GM21528 (cell line): ENCODE measurements at regions not wholly inside any gene's neighbourhood (a gene's known extent, or its start where the extent isn't known, plus 50 kb on each side); places are given as distances from the start of the nearest gene placed in this dataset.

Experiments used
- ATAC-seq: cut with Tn5 transposase; IDR thresholded peaks from one replicate; pipeline ENCODE4 v1.9.1; 2021; ENCODE audit warnings: mild to moderate bottlenecking, moderate library complexity; ENCODE audit not compliant: unreplicated experiment, low FRiP score

DNA sequence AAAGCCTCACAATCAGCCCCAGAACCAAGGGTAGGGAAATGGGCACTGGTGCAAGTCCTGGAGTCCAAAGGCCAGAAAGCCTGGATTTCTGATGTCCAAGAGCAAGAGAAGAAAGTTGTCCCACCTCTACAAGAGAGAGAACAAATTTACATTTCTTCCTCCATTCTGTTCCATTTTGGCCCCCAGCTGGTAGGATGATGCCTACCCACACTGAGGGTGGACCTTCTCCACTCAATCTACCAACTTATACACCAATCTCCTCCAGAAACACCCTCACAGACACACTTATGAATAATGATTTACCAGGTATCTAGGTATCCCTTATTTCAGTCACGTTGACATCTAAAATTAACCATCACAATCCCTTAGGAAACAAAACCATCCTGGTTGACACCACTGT is 367.8 kb upstream of the GRIA3 start:
- ATAC-seq = no peak

DNA sequence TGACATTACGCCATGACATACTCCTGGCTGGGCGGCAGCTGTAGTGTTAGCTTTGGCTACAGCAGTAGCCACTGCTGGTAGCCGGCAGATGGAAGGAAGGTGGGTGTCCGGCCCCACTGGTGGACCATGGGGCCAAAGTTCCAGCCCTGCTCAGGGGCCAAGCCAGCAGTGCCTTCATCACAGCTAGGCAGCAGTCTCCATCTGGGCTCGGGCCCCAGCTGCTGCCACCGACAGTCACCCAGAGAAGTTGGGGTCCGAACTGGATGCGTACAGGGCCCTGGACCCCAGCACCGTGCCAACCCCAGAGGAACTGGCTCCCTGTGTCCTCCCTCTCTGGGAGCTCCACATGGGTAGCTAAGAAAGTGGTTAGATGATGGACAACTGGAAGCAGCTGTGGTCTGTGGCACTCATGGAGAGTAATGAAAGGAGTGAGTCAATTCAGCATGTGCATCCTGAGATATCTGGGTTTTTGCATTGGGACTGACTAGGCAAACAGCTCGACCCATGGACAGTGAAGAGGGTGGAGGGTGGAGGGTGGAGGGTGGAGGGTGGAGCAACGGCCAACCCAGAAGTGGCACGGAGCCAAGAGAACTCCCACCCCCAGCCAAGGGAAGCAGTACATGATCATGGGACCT is 366.6 kb upstream of the GRIA3 start:
- ATAC-seq = no peak

- ATAC-seq = no peak
Measured at GRCh38 chrX:122818068-122818467, 366.0 kb upstream of the GRIA3 start.

- no peak for ATAC-seq
Measured at GRCh38 chrX:122833230-122833629, 350.8 kb upstream of the GRIA3 start.

- no peak for ATAC-seq
Measured at GRCh38 chrX:122835886-122836285, 348.2 kb upstream of the GRIA3 start.

DNA sequence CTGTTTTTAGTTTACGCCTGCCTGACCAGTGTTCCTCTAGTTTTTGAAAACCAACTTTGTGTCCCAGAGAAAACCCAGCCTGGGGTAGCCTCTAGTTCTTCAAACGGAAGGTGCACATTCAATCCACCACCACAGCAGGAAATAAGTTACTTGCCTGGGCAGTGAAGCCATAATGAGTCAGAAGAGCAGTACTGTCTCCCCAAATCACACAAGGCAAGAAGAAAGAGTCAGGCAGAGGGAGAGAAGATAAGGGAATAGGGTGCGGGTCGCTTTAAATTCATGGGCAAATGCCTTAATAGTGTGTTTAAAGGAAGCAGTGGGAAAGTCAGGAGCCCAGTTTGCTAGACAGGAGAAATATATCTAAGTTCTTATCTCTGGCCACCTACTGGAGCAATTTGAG is 333.8 kb upstream of the GRIA3 start:
- no peak for ATAC-seq

DNA sequence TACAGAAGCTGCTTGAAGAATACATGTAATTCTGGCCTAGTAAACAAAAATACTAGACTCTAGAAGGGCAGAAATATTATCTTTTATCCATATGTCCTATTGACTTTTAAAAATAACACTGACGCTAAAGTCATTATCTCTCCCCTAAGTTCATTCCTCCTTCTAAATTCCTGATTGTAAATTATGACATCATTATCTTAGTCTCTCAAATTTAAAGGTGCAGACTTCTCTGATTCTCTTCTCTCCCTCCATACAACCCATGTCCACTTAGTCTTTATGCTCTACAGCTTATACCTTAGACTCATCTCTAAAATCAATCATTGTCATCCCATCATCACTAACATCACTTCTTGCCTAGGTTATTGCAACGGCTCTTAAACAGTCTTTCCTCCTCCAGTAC is 327.9 kb upstream of the GRIA3 start:
- no peak for ATAC-seq

DNA sequence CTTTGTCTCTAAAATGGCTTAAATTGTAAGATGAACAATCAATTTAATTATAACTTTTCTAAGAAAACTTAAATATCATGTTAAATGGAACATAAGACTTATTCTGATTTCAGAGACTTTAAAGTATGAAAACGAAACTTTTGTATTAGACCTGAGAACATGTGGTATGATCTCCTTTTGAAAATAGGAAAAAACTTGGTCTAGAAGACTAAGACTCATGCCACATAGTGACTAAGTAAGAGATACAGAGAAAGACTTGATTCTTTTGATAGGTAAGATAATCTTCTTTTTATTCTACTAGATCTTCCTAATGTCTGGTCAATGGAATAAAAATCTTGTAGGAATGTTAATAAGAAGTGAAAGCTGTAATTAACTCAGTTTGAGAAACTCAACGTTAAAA is 326.3 kb upstream of the GRIA3 start:
- ATAC-seq = no peak

- no peak for ATAC-seq
Measured at GRCh38 chrX:122863067-122863466, 321.0 kb upstream of the GRIA3 start.

DNA sequence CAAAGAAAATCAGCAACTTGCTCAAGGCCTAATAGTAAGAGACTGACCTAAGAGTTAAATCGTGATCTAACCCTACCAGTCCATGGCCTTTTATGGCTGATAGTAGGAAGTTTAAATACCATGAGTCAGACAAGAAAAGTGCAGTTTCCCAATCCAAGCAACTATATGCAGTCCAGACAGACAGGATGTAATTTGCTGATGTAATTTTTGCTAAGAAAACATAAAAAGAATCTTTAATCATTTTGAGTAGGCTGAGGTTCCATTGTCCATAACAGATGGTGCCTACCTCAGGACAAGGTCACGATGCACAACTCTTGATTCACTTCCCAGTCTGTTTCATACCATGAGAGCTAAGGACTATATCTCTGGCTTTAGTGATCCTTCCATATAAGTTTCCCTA is 317.5 kb upstream of the GRIA3 start:
- no peak for ATAC-seq

DNA sequence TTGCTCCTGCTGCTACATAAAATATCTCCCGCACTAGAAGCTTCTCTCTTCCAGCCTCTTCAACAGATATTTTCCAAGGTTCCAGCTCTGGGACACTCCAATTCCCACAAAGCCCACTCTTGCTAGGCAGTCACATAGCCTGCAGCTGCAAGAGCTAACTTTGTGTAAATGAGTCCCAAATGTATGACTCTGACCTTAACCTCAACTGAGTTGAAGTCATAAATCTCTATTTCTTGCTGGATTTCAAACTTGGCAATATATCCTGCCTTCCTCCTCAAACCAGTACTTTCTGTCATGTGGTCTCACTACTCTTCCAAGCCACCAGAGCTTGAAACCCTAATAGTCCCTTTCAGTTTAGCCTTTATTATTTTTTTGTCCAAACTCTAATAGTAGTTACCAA is 315.4 kb upstream of the GRIA3 start:
- ATAC-seq = no peak

DNA sequence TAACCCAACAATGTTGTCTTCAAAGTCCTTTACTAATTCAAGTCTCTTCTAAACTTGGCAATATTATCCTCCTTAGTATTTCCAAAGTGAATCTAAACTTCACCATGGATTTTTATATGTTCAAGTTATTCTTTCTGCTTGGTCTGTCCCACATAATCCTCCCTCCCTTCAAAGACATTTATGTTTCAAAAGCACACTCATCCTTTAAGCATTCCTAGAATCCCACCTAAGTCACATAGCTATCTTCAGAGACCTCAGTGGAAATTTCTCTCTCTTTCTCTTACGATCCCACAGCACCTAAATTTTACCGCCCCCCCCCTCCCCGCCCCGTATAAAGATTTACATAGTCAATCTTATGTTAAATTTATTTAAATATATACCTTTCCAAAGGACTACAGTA is 314.9 kb upstream of the GRIA3 start:
- ATAC-seq = no peak

GRCh38 chrX:122878269-122878668 is 305.8 kb upstream of the GRIA3 start:
- no peak for ATAC-seq

- ATAC-seq = no peak
Measured at GRCh38 chrX:122880952-122881351, 303.1 kb upstream of the GRIA3 start.

DNA sequence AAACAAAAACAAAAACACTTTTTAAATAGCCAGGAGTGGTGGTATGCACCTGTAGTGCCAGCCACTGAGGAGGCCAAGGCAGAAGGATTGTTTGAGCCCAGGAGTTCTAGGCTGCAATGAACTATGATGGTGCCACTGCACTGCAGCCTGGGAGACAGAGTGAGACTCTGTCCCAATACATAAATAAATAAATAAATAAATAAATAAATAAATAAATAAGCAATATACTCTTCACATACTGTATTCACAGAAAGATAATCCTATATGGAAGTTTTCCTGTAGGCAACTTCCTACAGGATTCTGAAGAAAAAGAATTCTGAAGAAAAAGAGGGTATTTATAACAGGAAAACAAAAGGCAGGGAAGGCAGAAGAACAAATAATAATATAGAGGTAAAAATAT is 293.3 kb upstream of the GRIA3 start:
- no peak for ATAC-seq

GRCh38 chrX:122906726-122907125 is 277.4 kb upstream of the GRIA3 start:
- ATAC-seq = no peak

- ATAC-seq = no peak
Measured at GRCh38 chrX:122907375-122907774, 276.7 kb upstream of the GRIA3 start.

- ATAC-seq = no peak
Measured at GRCh38 chrX:122910697-122911096, 273.4 kb upstream of the GRIA3 start.

DNA sequence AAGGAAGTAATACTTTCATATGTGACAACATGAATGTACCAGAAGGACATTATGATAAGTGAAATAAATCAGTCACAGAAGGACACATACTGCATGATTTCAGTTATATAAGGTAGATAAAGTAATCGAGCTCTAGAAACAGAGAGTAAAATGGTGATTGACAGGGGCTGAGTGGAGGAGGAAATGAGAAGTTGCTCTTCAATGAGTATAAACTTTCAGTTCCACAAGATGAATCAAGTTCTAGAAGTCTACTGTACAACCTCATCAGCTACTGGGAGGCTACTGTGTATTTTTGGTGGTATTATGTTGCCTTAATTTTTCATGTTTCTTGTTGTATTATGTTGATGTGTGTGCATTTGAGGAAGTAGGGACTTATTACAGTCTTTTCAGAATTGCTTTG is 270.9 kb upstream of the GRIA3 start:
- ATAC-seq = no peak

- ATAC-seq = no peak
Measured at GRCh38 chrX:122913764-122914163, 270.3 kb upstream of the GRIA3 start.

DNA sequence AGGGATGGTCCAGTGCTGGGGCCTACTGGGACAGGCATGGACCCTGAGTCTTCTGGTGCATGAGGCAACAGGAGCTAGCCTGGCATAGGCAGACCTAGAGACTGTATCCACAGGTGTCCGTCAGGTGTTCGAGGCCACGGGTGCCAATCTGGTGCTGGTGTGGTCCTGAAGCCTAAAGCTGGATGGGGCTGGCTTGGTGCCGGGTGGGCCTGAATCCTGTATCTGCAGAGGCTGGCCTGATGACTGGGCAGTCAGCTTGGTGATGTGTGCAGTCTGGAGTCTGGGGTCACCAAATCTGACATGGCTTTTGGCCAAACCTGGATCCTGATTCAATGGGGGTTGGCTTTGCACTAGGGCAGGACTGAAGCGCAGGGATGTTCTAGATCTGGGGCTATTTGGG is 269.8 kb upstream of the GRIA3 start:
- ATAC-seq = no peak

DNA sequence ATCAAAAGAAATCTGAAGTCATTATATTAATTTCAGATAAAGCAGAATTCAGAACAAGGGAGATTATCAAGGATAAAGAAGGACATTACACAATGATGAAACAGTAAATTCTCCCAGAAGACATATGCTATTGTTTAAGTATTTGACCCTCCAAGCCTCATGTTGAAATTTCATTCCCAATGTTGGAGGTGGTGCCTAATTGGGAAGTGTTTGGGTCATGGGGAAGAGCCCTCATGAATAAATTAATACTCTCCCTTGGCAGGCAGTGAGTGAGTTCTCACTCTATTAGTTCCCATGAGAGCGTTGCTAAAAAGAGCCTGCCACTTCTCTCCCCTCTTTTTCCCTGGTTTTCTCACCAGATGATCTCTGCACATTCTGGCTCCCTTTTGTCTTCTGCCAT is 249.9 kb upstream of the GRIA3 start:
- ATAC-seq = no peak

- ATAC-seq = no peak
Measured at GRCh38 chrX:122940199-122940598, 243.9 kb upstream of the GRIA3 start.
